Left cardiac atrium (tissue), 4 donors: ENCODE measurements at regions not wholly inside any gene's neighbourhood (a gene's known extent, or its start where the extent isn't known, plus 50 kb on each side); places are given as distances from the start of the nearest gene placed in this dataset.
"Not testable (repeated sequence)": the region's sequence is repeated elsewhere in the genome, so short reads cannot be mapped to it uniquely, and the experiment has no call there.

Experiments
- ATAC-seq, 2 donors: fragments of 200-7000 bp; cut with Tn5 transposase; one replicate each; pipeline ENCODE4 v1.9.1; 2020; ENCODE audit warnings: mild to moderate bottlenecking in 2 of 2, moderate library complexity in 2 of 2
- DNase-seq: peaks from one replicate; pipeline ENCODE4 v3.0.0-alpha.2; 2020
- intact Hi-C, 2 donors: fragments of 100-400 bp; cut with DNase I; formaldehyde crosslinking; loops; one replicate each; pipeline versions ENCODE4 v1.14.1 to v1.15.1; 2022 to 2023
- donor health status: DM: no; HTN: yes; CAD: no.
- donor health status: DM: no; HTN: yes; CAD: no; lungs with severe emphysema.
- donor health status: DM: yes; HTN: yes; CAD: no.
- donor health status: Dilated cardiomyopathy.

DNA sequence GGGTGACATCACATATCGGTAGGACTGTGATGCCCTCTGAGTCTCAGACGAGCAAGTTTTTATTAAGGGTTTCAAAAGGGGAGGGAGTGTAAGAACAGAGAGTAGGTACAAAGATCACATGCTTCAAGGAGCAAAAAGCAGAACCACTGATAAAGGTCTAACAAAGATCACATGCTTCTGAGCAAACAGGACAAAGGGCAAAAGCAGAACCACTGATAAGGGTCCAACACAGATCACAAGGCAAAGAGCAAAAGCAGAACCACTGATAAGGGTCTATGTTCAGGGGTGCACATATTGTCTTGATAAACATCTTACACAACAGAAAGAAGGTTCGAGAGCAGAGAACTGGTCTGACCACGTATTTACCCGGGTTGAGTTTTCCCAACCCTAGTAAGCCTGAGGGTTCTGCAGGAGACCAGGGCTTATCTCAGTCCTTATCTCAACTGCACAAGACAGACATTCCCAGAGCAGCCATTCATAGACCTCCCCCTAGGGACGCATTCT lies 604.2 kb upstream of the GYPC start:
- intact Hi-C loops, DNase-seq, ATAC-seq: not testable (repeated sequence)

DNA sequence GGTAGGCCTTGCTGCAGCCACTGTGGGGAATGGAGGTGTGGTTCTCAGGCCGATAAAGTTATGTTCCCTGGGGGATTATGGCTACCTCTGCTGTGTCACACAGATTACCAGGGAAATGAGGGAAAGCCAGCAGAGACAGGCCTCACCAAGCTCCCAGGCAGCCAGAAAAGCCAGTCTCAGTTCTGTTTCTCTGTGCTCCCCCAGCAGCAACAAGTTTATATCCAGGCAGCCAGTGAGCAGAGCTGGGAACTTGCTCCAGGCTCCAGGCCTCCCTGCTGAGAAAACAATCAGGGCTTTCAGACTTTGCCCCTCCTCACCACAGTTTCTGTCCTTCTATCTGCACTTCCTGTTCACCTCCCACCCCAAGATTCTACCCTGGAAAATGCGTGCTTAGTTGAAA lies 596.6 kb upstream of the GYPC start:
- intact Hi-C loops: no loop called here
- ATAC-seq: no peak
- DNase-seq: no peak

DNA sequence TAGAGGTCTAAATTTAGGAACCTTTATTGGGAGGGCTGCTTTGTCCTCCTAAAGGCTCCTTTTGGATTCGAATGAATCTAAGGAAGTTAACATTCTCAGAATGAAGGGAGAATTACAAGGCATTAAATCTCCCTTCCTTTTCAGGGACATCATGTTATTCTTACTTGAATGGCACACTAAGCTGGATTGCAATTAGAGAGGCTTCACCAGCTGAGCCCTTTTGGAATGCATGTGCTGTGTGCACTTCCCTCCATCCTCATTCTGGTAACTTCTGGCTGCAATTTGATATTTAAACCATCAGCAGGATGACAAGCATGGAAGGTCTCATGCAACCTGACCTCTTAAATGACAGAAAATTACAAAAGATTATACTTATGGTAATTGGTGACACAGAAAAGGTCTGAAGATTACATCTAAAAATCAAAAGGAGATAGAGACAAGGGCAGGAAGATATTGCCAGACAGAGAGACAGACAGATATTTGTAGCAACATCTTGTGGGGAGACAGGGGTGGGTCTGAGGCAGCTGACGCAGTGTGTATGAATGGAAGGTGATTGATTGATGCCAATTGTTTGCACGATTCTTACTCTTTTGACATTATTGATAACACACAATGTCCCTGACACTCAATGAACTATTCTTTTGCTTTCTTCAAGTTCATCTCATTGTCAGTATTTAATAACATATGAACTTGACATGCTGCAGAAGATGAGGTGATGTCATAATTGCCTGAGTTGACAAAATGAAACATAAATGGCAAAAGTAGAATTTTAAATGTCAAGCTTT lies 570.8 kb upstream of the GYPC start:
- intact Hi-C loops: no loop called here
- no peak for ATAC-seq

GRCh38 chr2:126100962-126101361 lies 555.0 kb upstream of the GYPC start:
- DNase-seq (no peak), ATAC-seq (no peak)
- intact Hi-C loops: no loop called here

More for the DNA sequence above, 570.8 kb upstream of the GYPC start:
- no peak for DNase-seq

GRCh38 chr2:126106006-126106405 lies 550.0 kb upstream of the GYPC start:
- intact Hi-C loops: no loop called here
- DNase-seq: no peak

DNA sequence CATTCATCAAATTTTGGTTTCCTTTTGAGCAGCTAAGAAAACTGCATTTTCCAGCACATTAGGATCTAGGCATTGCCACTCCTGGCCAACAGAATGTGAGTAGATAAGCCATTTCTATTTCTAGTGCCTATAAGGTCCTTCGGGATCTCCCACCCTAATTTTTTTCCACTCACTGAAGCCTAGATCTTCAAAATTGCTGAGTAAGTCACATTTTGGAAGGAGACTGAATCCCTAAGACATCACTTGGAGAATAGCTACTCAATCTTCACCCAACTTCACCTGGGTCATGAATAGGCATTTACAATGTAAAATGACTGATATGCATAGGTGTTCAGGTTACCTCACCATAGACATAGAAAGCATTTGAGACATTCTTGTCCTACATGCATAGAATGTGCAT lies 548.1 kb upstream of the GYPC start:
- intact Hi-C loops: no loop called here
- DNase-seq (no peak), ATAC-seq (no peak)

More at GRCh38 chr2:126106006-126106405, 550.0 kb upstream of the GYPC start:
- no peak for ATAC-seq

- no peak for DNase-seq
- intact Hi-C loops: no loop called here
- no peak for ATAC-seq
These were observed 540.0 kb upstream of the GYPC start for GRCh38 chr2:126115975-126116374.

GRCh38 chr2:126117886-126118285 lies 538.1 kb upstream of the GYPC start:
- DNase-seq (no peak), ATAC-seq (no peak)
- intact Hi-C loops: no loop called here

DNA sequence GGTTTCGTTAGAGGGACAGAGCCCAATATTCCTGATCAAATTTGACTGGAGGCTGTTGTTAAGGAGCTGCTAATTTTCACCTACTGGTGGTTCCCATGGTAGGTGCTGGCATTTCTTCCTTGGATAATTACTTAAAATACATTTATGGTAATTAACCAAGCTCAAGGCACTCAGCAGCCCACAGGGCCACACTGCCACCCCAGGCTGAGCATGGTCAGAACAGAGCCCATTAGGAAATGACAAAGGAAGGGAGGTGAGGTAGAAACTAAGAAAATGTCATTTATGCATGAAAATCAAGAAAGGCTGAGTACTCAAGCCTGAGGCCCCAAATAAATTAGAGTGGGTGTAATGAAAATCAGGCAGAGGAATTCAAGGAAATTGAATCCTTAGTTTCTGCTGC lies 510.2 kb upstream of the GYPC start:
- intact Hi-C loops: no loop called here
- DNase-seq: no peak
- ATAC-seq: no peak

DNA sequence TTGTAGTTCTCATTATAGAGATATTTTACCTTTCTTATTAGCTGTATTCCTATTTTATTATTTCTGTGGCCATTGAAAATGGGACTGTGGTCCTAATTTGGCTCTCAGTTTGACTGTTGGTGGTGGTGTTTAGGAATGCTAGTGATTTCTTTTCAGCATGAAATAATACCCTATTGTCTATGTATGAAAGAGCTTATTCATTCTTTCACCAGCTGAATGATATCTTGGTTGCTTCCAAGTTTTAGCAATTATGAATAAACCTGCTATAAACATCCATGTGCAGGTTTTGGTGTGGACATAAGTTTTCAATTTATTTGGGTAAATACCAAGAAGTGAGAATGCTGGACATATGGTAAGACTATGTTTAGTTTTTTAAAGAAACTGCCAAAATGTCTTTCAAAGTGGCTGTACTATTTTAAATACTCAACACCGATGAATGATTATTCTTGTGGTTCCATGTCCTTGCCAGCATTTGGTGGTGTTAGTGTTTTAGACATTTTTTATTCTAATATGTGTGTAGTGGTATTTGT lies 501.6 kb upstream of the GYPC start:
- no peak for DNase-seq
- no peak for ATAC-seq
- intact Hi-C loops: no loop called here

DNA sequence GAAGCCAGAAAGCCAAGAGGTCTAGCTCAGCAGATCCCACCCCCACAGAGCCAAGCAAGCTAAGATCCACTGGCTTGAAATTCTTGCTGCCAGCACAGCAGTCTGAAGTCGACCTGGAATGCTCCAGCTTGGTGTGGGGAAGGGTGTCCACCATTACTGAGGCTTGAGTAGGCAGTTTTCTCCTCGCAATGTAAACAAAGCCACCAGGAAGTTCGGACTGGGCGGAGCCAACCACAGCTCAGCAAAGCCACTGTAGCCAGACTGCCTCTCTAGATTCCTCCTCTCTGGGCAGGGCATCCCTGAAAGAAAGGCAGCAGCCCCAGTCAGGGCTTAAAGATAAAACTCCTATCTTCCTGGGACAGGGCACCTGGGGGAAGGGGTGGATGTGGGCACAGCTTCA lies 495.0 kb upstream of the GYPC start:
- ATAC-seq, intact Hi-C loops: not testable (repeated sequence)

GRCh38 chr2:126172631-126173184 lies 483.2 kb upstream of the GYPC start:
- ATAC-seq (no peak), DNase-seq (no peak)
- intact Hi-C loops: no loop called here

More for the DNA sequence above, 495.0 kb upstream of the GYPC start:
- DNase-seq: not testable (repeated sequence)

GRCh38 chr2:126175222-126175621 lies 480.7 kb upstream of the GYPC start:
- intact Hi-C loops: no loop called here
- DNase-seq: no peak
- no peak for ATAC-seq

- no peak for DNase-seq
- intact Hi-C loops: no loop called here
- ATAC-seq: no peak
These were observed 478.5 kb upstream of the GYPC start for GRCh38 chr2:126177479-126177878.

DNA sequence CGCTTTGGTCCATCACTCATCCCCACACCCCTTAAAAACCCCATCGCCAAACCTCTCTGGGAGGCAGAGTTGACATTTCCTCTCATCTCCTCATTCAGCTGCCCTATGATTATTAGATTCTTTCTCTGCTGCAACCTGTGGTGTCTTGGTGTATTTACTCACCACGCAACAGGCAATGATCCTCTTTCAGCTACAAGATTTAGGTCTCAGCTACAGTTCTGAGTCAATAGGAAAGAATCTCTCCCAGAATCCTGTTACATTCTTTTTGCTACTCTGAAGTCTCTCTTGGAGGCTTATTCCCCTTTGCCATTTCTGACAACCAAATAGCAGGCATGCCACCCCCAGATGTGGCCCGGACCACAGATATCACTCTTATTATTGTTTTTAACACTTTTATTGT lies 468.3 kb upstream of the GYPC start:
- intact Hi-C loops: no loop called here
- DNase-seq: no peak
- ATAC-seq: no peak

DNA sequence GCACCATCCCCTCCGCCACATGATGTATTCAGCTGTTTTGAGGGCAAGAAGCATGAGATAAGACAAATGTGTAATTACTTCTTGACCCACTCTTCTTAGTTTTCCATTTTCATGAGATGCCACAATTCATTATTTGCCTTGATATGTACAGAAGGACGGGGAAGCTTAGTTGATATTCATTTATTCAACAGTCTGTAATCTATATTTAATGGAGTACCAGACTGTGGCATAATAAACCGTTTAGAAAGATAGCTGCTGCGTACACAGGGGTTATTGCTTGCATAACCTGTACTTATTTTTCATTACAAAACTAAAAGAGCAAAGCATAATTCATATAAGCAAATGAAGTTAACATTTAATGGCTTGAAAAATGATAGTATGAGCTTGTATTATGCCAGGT lies 466.4 kb upstream of the GYPC start:
- intact Hi-C loops: no loop called here
- DNase-seq: no peak
- ATAC-seq: no peak

- DNase-seq (no peak), ATAC-seq (no peak)
- intact Hi-C loops: no loop called here
These were observed 455.4 kb upstream of the GYPC start for GRCh38 chr2:126200538-126200937.

DNA sequence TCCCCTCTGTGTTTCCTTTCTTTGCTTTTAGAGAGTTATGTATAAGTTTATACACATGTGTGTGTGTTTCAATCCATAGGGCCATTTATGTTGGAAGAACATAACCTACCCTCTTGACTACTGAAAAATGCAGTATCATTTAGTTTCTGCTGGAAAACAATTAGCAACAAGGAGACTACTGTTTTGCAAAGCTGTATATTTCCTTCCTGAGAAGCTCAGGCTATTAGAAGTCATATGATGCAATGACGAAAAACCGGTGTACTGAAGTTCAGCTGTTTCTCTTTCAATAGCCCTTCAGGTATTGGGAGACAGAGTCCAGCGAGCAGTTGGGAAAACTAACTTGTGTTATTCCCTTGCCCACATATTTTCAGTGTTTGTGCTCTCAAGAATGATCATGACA lies 447.7 kb upstream of the GYPC start:
- no peak for ATAC-seq
- intact Hi-C loops: no loop called here
- no peak for DNase-seq

- DNase-seq (no peak), ATAC-seq (no peak)
- intact Hi-C loops: no loop called here
These were observed 443.2 kb upstream of the GYPC start for GRCh38 chr2:126212735-126213134.

DNA sequence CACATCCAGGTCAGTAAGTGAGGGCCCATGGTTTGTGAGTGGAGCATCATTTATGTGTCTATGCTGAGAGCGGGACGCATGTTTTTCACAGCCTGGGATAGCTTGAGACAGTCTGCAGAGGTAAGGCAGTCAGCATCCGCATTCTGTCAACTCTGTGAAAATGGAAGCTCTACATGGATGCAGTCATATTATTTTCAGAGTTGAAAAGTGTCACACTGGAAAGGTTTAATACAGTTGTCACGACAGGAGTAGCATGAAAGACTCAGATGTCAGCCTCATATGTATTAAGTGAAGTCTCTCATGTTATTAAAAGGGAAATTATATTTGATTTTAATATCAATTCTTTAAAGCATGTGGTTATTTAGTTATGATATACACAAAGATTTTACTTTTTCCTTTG lies 436.9 kb upstream of the GYPC start:
- intact Hi-C loops: no loop called here
- no peak for ATAC-seq
- no peak for DNase-seq

DNA sequence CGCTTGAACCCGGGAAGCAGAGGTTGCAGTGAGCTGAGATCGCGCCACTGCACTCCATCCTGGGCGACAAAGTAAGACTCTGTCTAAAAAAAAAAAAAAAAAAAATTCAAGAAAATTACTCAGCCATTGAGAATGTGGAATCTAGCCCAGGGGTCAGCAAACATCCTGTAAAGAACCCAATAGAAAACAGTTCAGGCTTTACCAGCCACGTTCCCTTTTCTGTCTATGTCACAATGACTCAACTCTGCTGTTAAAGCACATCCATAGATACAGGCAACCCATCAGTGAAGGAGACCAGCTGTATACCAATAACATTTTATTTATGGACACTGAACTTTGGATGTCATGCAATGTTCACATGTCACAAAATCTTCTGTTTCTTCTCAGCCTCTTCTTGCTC lies 435.6 kb upstream of the GYPC start:
- ATAC-seq (no peak), DNase-seq (no peak)
- intact Hi-C loops: no loop called here
